ENCODE measurements at regions not wholly inside any gene's neighbourhood (a gene's known extent, or its start where the extent isn't known, plus 50 kb on each side); places are given as distances from the start of the nearest gene placed in this dataset.

GRCh38 chr17:36856903-36857381 is 80.3 kb upstream of the LHX1 start:
- DNase-seq (ENCODE audit: low spot score in 2 of 2) = no peak
- Mint-ChIP-seq H3K27ac (no peak overlapping the region), H3K9me3 (no peaks in the 10 kb centered on the region), H3K36me3 (no peaks in the 10 kb centered on the region)
- ATAC-seq = no peak

- no peaks in the 10 kb centered on the region for H3K36me3 Mint-ChIP-seq
- ATAC-seq = no peak
- H3K9me3 Mint-ChIP-seq = no peaks in the 10 kb centered on the region
- H3K27ac Mint-ChIP-seq = peak overlapping the region in 1 of 2 donors; percentile 65
- no peak for DNase-seq (ENCODE audit: low spot score in 2 of 2)
Measured at GRCh38 chr17:36857698-36858097, 79.6 kb upstream of the LHX1 start.

- DNase-seq (ENCODE audit: low spot score in 2 of 2) (no peak), ATAC-seq (no peak)
- Mint-ChIP-seq H3K9me3 (no peaks in the 10 kb centered on the region), H3K27ac (no peak overlapping the region), H3K36me3 (no peaks in the 10 kb centered on the region)
Measured at GRCh38 chr17:36858119-36859002, 78.9 kb upstream of the LHX1 start.

GRCh38 chr17:36859003-36859300 is 78.3 kb upstream of the LHX1 start:
- H3K36me3 Mint-ChIP-seq = no peaks in the 10 kb centered on the region

GRCh38 chr17:36859706-36860105 is 77.6 kb upstream of the LHX1 start:
- DNase-seq (ENCODE audit: low spot score in 2 of 2) (no peak), ATAC-seq (no peak)
- Mint-ChIP-seq H3K36me3 (no peaks in the 10 kb centered on the region), H3K27ac (peak overlapping the region in 1 of 2 donors; percentile 75), H3K9me3 (no peaks in the 10 kb centered on the region)

More at GRCh38 chr17:36859003-36859300, 78.3 kb upstream of the LHX1 start:
- DNase-seq (ENCODE audit: low spot score in 2 of 2) (no peak), ATAC-seq (no peak)
- H3K27ac Mint-ChIP-seq = no peak overlapping the region
- H3K9me3 Mint-ChIP-seq = no peaks in the 10 kb centered on the region

GRCh38 chr17:36861531-36861930 is 75.7 kb upstream of the LHX1 start:
- H3K27ac Mint-ChIP-seq = no peak overlapping the region
- no peaks in the 10 kb centered on the region for H3K36me3 Mint-ChIP-seq
- DNase-seq (ENCODE audit: low spot score in 2 of 2) = no peak
- ATAC-seq = no peak
- H3K9me3 Mint-ChIP-seq = no peaks in the 10 kb centered on the region

GRCh38 chr17:36862116-36862920 is 75.0 kb upstream of the LHX1 start:
- Mint-ChIP-seq H3K27ac (no peak overlapping the region), H3K9me3 (no peaks in the 10 kb centered on the region)

GRCh38 chr17:36863131-36863530 is 74.1 kb upstream of the LHX1 start:
- no peaks in the 10 kb centered on the region for H3K9me3 Mint-ChIP-seq
- no peak overlapping the region for H3K27ac Mint-ChIP-seq
- DNase-seq (ENCODE audit: low spot score in 2 of 2) (no peak), ATAC-seq (no peak)
- H3K36me3 Mint-ChIP-seq = no peaks in the 10 kb centered on the region

More at GRCh38 chr17:36862116-36862920, 75.0 kb upstream of the LHX1 start:
- no peaks in the 10 kb centered on the region for H3K36me3 Mint-ChIP-seq
- ATAC-seq (no peak), DNase-seq (ENCODE audit: low spot score in 2 of 2) (no peak)

GRCh38 chr17:36863676-36864612 is 73.3 kb upstream of the LHX1 start:
- ATAC-seq (no peak), DNase-seq (ENCODE audit: low spot score in 2 of 2) (no peak)
- H3K36me3 Mint-ChIP-seq = no peaks in the 10 kb centered on the region
- H3K27ac Mint-ChIP-seq = no peak overlapping the region
- H3K9me3 Mint-ChIP-seq = no peaks in the 10 kb centered on the region

- Mint-ChIP-seq H3K27ac (no peak overlapping the region), H3K36me3 (no peaks in the 10 kb centered on the region), H3K9me3 (no peaks in the 10 kb centered on the region)
- DNase-seq (ENCODE audit: low spot score in 2 of 2) = no peak
- no peak for ATAC-seq
Measured at GRCh38 chr17:36864827-36865430, 72.3 kb upstream of the LHX1 start.

- Mint-ChIP-seq H3K36me3 (no peaks in the 10 kb centered on the region), H3K27ac (no peak overlapping the region), H3K9me3 (no peaks in the 10 kb centered on the region)
- DNase-seq (ENCODE audit: low spot score in 2 of 2) = no peak
- no peak for ATAC-seq
Measured at GRCh38 chr17:36867716-36868341, 69.4 kb upstream of the LHX1 start.

GRCh38 chr17:36868777-36869176 is 68.5 kb upstream of the LHX1 start:
- peaks cover 0 to 4% of the 10 kb centered on the region in 2 donors for H3K9me3 Mint-ChIP-seq
- ATAC-seq = no peak
- H3K36me3 Mint-ChIP-seq = no peaks in the 10 kb centered on the region
- H3K27ac Mint-ChIP-seq = peak overlapping the region in 1 of 2 donors; percentile 25
- no peak for DNase-seq (ENCODE audit: low spot score in 2 of 2)

GRCh38 chr17:36869441-36869840 is 67.8 kb upstream of the LHX1 start:
- H3K9me3 Mint-ChIP-seq = peaks cover 0 to 4% of the 10 kb centered on the region in 2 donors
- no peak for DNase-seq (ENCODE audit: low spot score in 2 of 2)

GRCh38 chr17:36869856-36870719 is 67.2 kb upstream of the LHX1 start:
- no peak overlapping the region for H3K27ac Mint-ChIP-seq
- no peak for DNase-seq (ENCODE audit: low spot score in 2 of 2)
- H3K36me3 Mint-ChIP-seq = no peaks in the 10 kb centered on the region
- peaks cover 0 to 4% of the 10 kb centered on the region in 2 donors for H3K9me3 Mint-ChIP-seq
- no peak for ATAC-seq

More at GRCh38 chr17:36869441-36869840, 67.8 kb upstream of the LHX1 start:
- Mint-ChIP-seq H3K36me3 (no peaks in the 10 kb centered on the region), H3K27ac (peak overlapping the region in 1 of 2 donors; percentile 25)
- ATAC-seq = no peak

GRCh38 chr17:36870720-36870999 is 66.6 kb upstream of the LHX1 start:
- H3K27ac Mint-ChIP-seq = no peak overlapping the region
- DNase-seq (ENCODE audit: low spot score in 2 of 2) (no peak), ATAC-seq (no peak)
- H3K36me3 Mint-ChIP-seq = no peaks in the 10 kb centered on the region
- peaks cover 0 to 4% of the 10 kb centered on the region in 2 donors for H3K9me3 Mint-ChIP-seq
